HCT116 (cell line): ENCODE measurements at regions not wholly inside any gene's neighbourhood (a gene's known extent, or its start where the extent isn't known, plus 50 kb on each side); places are given as distances from the start of the nearest gene placed in this dataset.

Experiments used
- ATAC-seq: fragments of 200-7000 bp; cut with Tn5 transposase; 2 replicates; pipeline ENCODE4 v1.9.1; 2020; ENCODE audit warnings: mild to moderate bottlenecking, moderate library complexity
- BruUV-seq: library from RNA; stranded (reverse); fragments of 400-500 nt; replicated peaks from 2 replicates; lab custom pipeline; 2021; lab: Mats Ljungman, UMichigan
- CTCF ChIA-PET: fragments of 300-600 bp; sonication (Branson Sonifier 250); formaldehyde crosslinking; loops from one replicate; lab custom pipeline; 2021; ENCODE audit warnings: antibody characterized with exemption; lab: Charles Lee
- POLR2A ChIA-PET: fragments of 300-600, 350-600 bp; sonication (Branson Sonifier 250); formaldehyde crosslinking; loops from one replicate; lab custom pipeline; 2021; ENCODE audit warnings: antibody characterized with exemption; lab: Charles Lee
- RAD21 ChIA-PET, 2 experiments: fragments of 300-600 bp; sonication (Branson Sonifier 250); formaldehyde crosslinking; loops; one replicate each; lab custom pipeline; 2023; ENCODE audit warnings: low total read pairs in 2 of 2; ENCODE audit not compliant: uncharacterized antibody in 2 of 2, unreplicated experiment in 2 of 2, low non-redundant PET in 1 of 2; lab: Charles Lee
- DNase-seq: peaks from one replicate; pipeline ENCODE4 v3.0.0-alpha.2; 2010; ENCODE audit warnings: low read depth, low spot score
- H2AFZ ChIP-seq: fragments of 200-600 bp; shearing (Covaris generic), sonication (generic); 2 replicates; pipeline ENCODE4 v1.6.1; 2017; ENCODE audit warnings: low read depth, mixed run types, mixed read lengths, antibody characterized with exemption, low read length; ENCODE audit not compliant: poor library complexity, severe bottlenecking
- H3K27ac ChIP-seq: 2 replicates; pipeline ENCODE4 v1.5.1; 2012; ENCODE audit warnings: low read depth, low read length
- H3K27me3 ChIP-seq: fragments of 200-600 bp; sonication (generic); 2 replicates; pipeline ENCODE4 v1.6.1; 2016; ENCODE audit warnings: mixed run types, low read length, mixed read lengths; ENCODE audit not compliant: insufficient read depth
- H3K36me3 ChIP-seq, 2 experiments: fragments of 200-500 bp in 1 of 2; fragments of 200-600 bp in 1 of 2; sonication (Bioruptor generic) in 1 of 2; sonication (generic) in 1 of 2; 2 replicates each; pipeline versions ENCODE4 v1.5.1 to v1.6.1; 2014 to 2016; ENCODE audit warnings: low read length in 2 of 2, inconsistent platforms in 1 of 2, mixed read lengths in 1 of 2, mixed run types in 1 of 2; ENCODE audit not compliant: insufficient read depth in 2 of 2, control insufficient read depth in 1 of 2
- H3K4me1 ChIP-seq, 2 experiments: fragments of 200-600 bp in 1 of 2; sonication (generic) in 1 of 2; 2 replicates each; pipeline versions ENCODE4 v1.5.1 to v1.6.1; 2012 to 2017; ENCODE audit warnings: low read length in 2 of 2, inconsistent platforms in 1 of 2, mild to moderate bottlenecking in 1 of 2, mixed read lengths in 1 of 2, mixed run types in 1 of 2, moderate library complexity in 1 of 2; ENCODE audit not compliant: insufficient read depth in 2 of 2, control insufficient read depth in 1 of 2
- H3K4me2 ChIP-seq: fragments of 200-600 bp; sonication (generic); 2 replicates; pipeline ENCODE4 v1.6.1; 2017; ENCODE audit warnings: mixed run types, low read length, mixed read lengths
- H3K4me3 ChIP-seq, 2 experiments: fragments of 200-600 bp in 1 of 2; sonication (generic) in 1 of 2; replicated peaks in 1 of 2; 2 replicates each; pipeline ENCODE4 v1.5.1; 2011 to 2016; ENCODE audit warnings: low read length in 2 of 2, control low read depth in 1 of 2, low read depth in 1 of 2, mild to moderate bottlenecking in 1 of 2, mixed read lengths in 1 of 2, mixed run types in 1 of 2
- H3K79me2 ChIP-seq: fragments of 200-600 bp; sonication (generic); 2 replicates; pipeline ENCODE4 v1.6.1; 2017; ENCODE audit warnings: mild to moderate bottlenecking, mixed run types, low read length, moderate library complexity, mixed read lengths; ENCODE audit not compliant: insufficient read depth
- H3K9ac ChIP-seq: fragments of 200-600 bp; sonication (generic); 2 replicates; pipeline ENCODE4 v1.6.1; 2016; ENCODE audit warnings: low read length, mixed read lengths
- H3K9me2 ChIP-seq: fragments of 200-600 bp; sonication (generic), shearing (Covaris generic); 2 replicates; pipeline ENCODE4 v1.6.1; 2017; ENCODE audit warnings: mixed run types, mild to moderate bottlenecking, moderate library complexity; ENCODE audit not compliant: insufficient read depth
- H3K9me3 ChIP-seq, 2 experiments: fragments of 200-500 bp in 1 of 2; fragments of 200-600 bp in 1 of 2; sonication (Bioruptor generic) in 1 of 2; sonication (generic) in 1 of 2; 2 replicates each; pipeline ENCODE4 v1.6.1; 2014 to 2017; ENCODE audit warnings: low read length in 2 of 2, mixed read lengths in 2 of 2, inconsistent platforms in 1 of 2, low read depth in 1 of 2, mild to moderate bottlenecking in 1 of 2, mixed run types in 1 of 2, moderate library complexity in 1 of 2; ENCODE audit not compliant: control insufficient read depth in 1 of 2, insufficient read depth in 1 of 2
- H4K20me1 ChIP-seq: fragments of 200-600 bp; sonication (generic), shearing (Covaris generic); 2 replicates; pipeline ENCODE4 v1.6.1; 2017; ENCODE audit warnings: mixed run types, mild to moderate bottlenecking, moderate library complexity; ENCODE audit not compliant: insufficient read depth
- CBX3 ChIP-seq: IDR thresholded peaks from 2 replicates; pipeline ENCODE4 v1.6.1; 2012; ENCODE audit warnings: low read depth
- CEBPB ChIP-seq: IDR thresholded peaks from 2 replicates; pipeline ENCODE4 v1.6.1; 2012; ENCODE audit warnings: low read depth
- JUND ChIP-seq: IDR thresholded peaks from 2 replicates; pipeline ENCODE4 v1.6.1; 2012
- POLR2A ChIP-seq: IDR thresholded peaks from 2 replicates; pipeline ENCODE4 v1.7.0; 2011; ENCODE audit warnings: borderline replicate concordance; ENCODE audit not compliant: insufficient read depth, insufficient read length; ENCODE audit errors: extremely low read depth
- SIN3A ChIP-seq: IDR thresholded peaks from 2 replicates; pipeline ENCODE4 v1.6.1; 2012; ENCODE audit warnings: low read depth
- TCF7L2 ChIP-seq: IDR thresholded peaks from 2 replicates; pipeline ENCODE4 v1.7.0; 2011; ENCODE audit warnings: borderline replicate concordance, inconsistent platforms; ENCODE audit not compliant: insufficient read depth, insufficient read length; ENCODE audit errors: extremely low read depth
- YY1 ChIP-seq: IDR thresholded peaks from 2 replicates; pipeline ENCODE4 v1.6.1; 2011; ENCODE audit warnings: low read length, low read depth, moderate library complexity, mild to moderate bottlenecking; ENCODE audit not compliant: insufficient replicate concordance; ENCODE audit errors: extremely low read depth
- ZFX ChIP-seq: fragments of 450-650 bp; IDR thresholded peaks from 2 replicates; pipeline ENCODE4 v1.6.1; 2017
- intact Hi-C: fragments of 100-400 bp; cut with micrococcal nuclease; formaldehyde crosslinking; loops from 2 replicates; pipeline ENCODE4 v1.10.0; 2022
- TF ChIP-seq, protein P1 (sequence below): IDR thresholded peaks from 2 replicates; pipeline ENCODE4 v1.6.1; 2012

GRCh38 chr4:116395408-116395807 is 690.0 kb downstream of the TRAM1L1 start:
- ATAC-seq (no peak), DNase-seq (no peak)
- Histone ChIP-seq H4K20me1 (no peaks in the 10 kb centered on the region), H2AFZ (peak overlapping the region; percentile 67), H3K79me2 (no peaks in the 10 kb centered on the region), H3K4me3 (no peak overlapping the region), H3K4me1 (peaks cover 2 to 16% of the 10 kb centered on the region in 2 experiments; a peak in 3 of 4 replicates), H3K36me3 (no peaks in the 10 kb centered on the region), H3K4me2 (no peak overlapping the region), H3K27me3 (no peaks in the 10 kb centered on the region), H3K9me3 (no peaks in the 10 kb centered on the region), H3K9ac (no peak overlapping the region), H3K9me2 (no peaks in the 10 kb centered on the region; the same call in 1 of the 2 replicates), H3K27ac (no peak overlapping the region)
- intact Hi-C loops, result no loop called here
- POLR2A ChIA-PET, result no interaction called here
- RAD21 ChIA-PET, result no interaction called here
- CTCF ChIA-PET, result no interaction called here
- TF ChIP-seq POLR2A, result no peak
- no peak for TF ChIP-seq CBX3
- TF ChIP-seq, protein P1, sequence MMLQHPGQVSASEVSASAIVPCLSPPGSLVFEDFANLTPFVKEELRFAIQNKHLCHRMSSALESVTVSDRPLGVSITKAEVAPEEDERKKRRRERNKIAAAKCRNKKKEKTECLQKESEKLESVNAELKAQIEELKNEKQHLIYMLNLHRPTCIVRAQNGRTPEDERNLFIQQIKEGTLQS, result no peak
- no peak for TF ChIP-seq JUND
- no peak for TF ChIP-seq SIN3A
- BruUV-seq, result no TSS peak

GRCh38 chr4:116391020-116391419 is 694.4 kb downstream of the TRAM1L1 start:
- Histone ChIP-seq H3K9me3 (no peaks in the 10 kb centered on the region), H3K36me3 (no peaks in the 10 kb centered on the region), H3K27me3 (no peaks in the 10 kb centered on the region), H4K20me1 (no peaks in the 10 kb centered on the region), H3K27ac (no peak overlapping the region), H3K4me3 (no peak overlapping the region), H2AFZ (no peak overlapping the region), H3K9ac (no peak overlapping the region), H3K4me1 (peaks cover 2 to 8% of the 10 kb centered on the region in 2 experiments; a peak in 2 of 4 replicates), H3K4me2 (no peak overlapping the region), H3K9me2 (no peaks in the 10 kb centered on the region; the same call in 1 of the 2 replicates), H3K79me2 (no peaks in the 10 kb centered on the region)
- ATAC-seq (no peak), DNase-seq (no peak)
- intact Hi-C loops, result no loop called here
- ChIA-PET POLR2A (no interaction called here), CTCF (no interaction called here), RAD21 (no interaction called here)
- no TSS peak for BruUV-seq
- no peak for TF ChIP-seq TCF7L2
- no peak for TF ChIP-seq YY1
- TF ChIP-seq JUND, result no peak
- no peak for TF ChIP-seq ZFX
- TF ChIP-seq CEBPB, result no peak
